CD4-positive, alpha-beta memory T cell (primary cell): ENCODE measurements at regions not wholly inside any gene's neighbourhood (a gene's known extent, or its start where the extent isn't known, plus 50 kb on each side); places are given as distances from the start of the nearest gene placed in this dataset.

Experiments used
- CTCF ChIA-PET: fragments of 350-600 bp; sonication (Branson Sonifier 250); formaldehyde crosslinking; loops from one replicate; lab custom pipeline; 2021; ENCODE audit warnings: inconsistent platforms; ENCODE audit not compliant: partially characterized antibody; lab: Charles Lee
- POLR2A ChIA-PET: fragments of 350-600 bp; sonication (Branson Sonifier 250); formaldehyde crosslinking; loops from one replicate; lab custom pipeline; 2021; ENCODE audit not compliant: partially characterized antibody; lab: Charles Lee
- DNase-seq, 5 donors: peaks; one replicate each; pipeline versions ENCODE4 v3.0.0 to v3.0.0-alpha.2; 2020 to 2022; ENCODE audit warnings: mixed read lengths in 1 of 5
- H3K27ac ChIP-seq: one replicate; pipeline ENCODE4 v1.7.0; 2013; ENCODE audit warnings: low read depth, low read length
- H3K27me3 ChIP-seq: 2 replicates; pipeline ENCODE4 v1.7.0; 2013; ENCODE audit warnings: mild to moderate bottlenecking, low read length, moderate library complexity; ENCODE audit not compliant: insufficient read depth
- H3K36me3 ChIP-seq: 2 replicates; pipeline ENCODE4 v1.7.0; 2013; ENCODE audit warnings: mild to moderate bottlenecking, low read length, moderate library complexity; ENCODE audit not compliant: insufficient read depth
- H3K4me1 ChIP-seq: 2 replicates; pipeline ENCODE4 v1.7.0; 2013; ENCODE audit warnings: mild to moderate bottlenecking, low read length, moderate library complexity; ENCODE audit not compliant: insufficient read depth
- H3K4me3 ChIP-seq, 2 donors: one replicate each; pipeline ENCODE4 v1.7.0; 2013; ENCODE audit warnings: low read length in 2 of 2, mild to moderate bottlenecking in 1 of 2
- H3K9me3 ChIP-seq, 2 donors: one replicate each; pipeline ENCODE4 v1.7.0; 2013; ENCODE audit warnings: low read length in 2 of 2, control low read depth in 1 of 2; ENCODE audit not compliant: control insufficient read depth in 1 of 2
- H3K27ac Mint-ChIP-seq, 7 donors: one replicate each; pipeline ENCODE4 v1.8.0; 2020 to 2021; ENCODE audit warnings: mixed read lengths in 7 of 7, mild to moderate bottlenecking in 6 of 7, inconsistent platforms in 3 of 7, moderate library complexity in 3 of 7
- H3K27me3 Mint-ChIP-seq, 2 donors: one replicate each; pipeline ENCODE4 v1.8.0; 2020 to 2021; ENCODE audit warnings: mixed read lengths in 2 of 2
- H3K36me3 Mint-ChIP-seq, 2 donors: one replicate each; pipeline ENCODE4 v1.8.0; 2020 to 2021; ENCODE audit warnings: mixed read lengths in 2 of 2, inconsistent platforms in 1 of 2, mild to moderate bottlenecking in 1 of 2
- H3K4me1 Mint-ChIP-seq, 4 donors: one replicate each; pipeline ENCODE4 v1.8.0; 2020 to 2021; ENCODE audit warnings: mixed read lengths in 4 of 4, mild to moderate bottlenecking in 1 of 4
- H3K4me3 Mint-ChIP-seq, 8 donors: one replicate each; pipeline ENCODE4 v1.8.0; 2020 to 2021; ENCODE audit warnings: mixed read lengths in 8 of 8, mild to moderate bottlenecking in 7 of 8, moderate library complexity in 6 of 8, inconsistent platforms in 3 of 8
- H3K9me3 Mint-ChIP-seq, 8 donors: one replicate each; pipeline ENCODE4 v1.8.0; 2020 to 2021; ENCODE audit warnings: mixed read lengths in 8 of 8, mild to moderate bottlenecking in 5 of 8, inconsistent platforms in 3 of 8, moderate library complexity in 1 of 8
- intact Hi-C: fragments of 100-400 bp; cut with micrococcal nuclease; formaldehyde crosslinking; loops from one replicate; pipeline ENCODE4 v1.15.1; 2023

GRCh38 chr2:120935339-120936313 is 200.0 kb downstream of the GLI2 start:
- no peaks in the 10 kb centered on the region for H3K9me3 ChIP-seq
- H3K4me1 ChIP-seq: no peaks in the 10 kb centered on the region
- no peak for DNase-seq
- H3K4me3 Mint-ChIP-seq: no peak overlapping the region
- H3K36me3 ChIP-seq: no peaks in the 10 kb centered on the region
- intact Hi-C loops: no loop called here
- ChIA-PET CTCF (no interaction called here), POLR2A (no interaction called here)
- H3K36me3 Mint-ChIP-seq: no peaks in the 10 kb centered on the region
- H3K27me3 Mint-ChIP-seq: peaks cover 0 to 2% of the 10 kb centered on the region in 2 donors
- H3K9me3 Mint-ChIP-seq: peaks cover 0 to 5% (median 0%) of the 10 kb centered on the region in 8 donors
- peak overlapping the region in 1 of 7 donors; percentile 16 for H3K27ac Mint-ChIP-seq
- H3K27ac ChIP-seq: no peak overlapping the region
- H3K27me3 ChIP-seq: no peaks in the 10 kb centered on the region
- no peaks in the 10 kb centered on the region for H3K4me1 Mint-ChIP-seq
- H3K4me3 ChIP-seq: no peak overlapping the region

- Mint-ChIP-seq H3K27ac (no peak overlapping the region), H3K4me1 (no peaks in the 10 kb centered on the region), H3K4me3 (no peak overlapping the region), H3K9me3 (peaks cover 0 to 4% (median 0%) of the 10 kb centered on the region in 8 donors), H3K27me3 (peaks cover 0 to 2% of the 10 kb centered on the region in 2 donors), H3K36me3 (no peaks in the 10 kb centered on the region)
- Histone ChIP-seq H3K9me3 (no peaks in the 10 kb centered on the region), H3K27ac (no peak overlapping the region), H3K4me1 (no peaks in the 10 kb centered on the region), H3K36me3 (no peaks in the 10 kb centered on the region), H3K4me3 (no peak overlapping the region), H3K27me3 (no peaks in the 10 kb centered on the region)
- ChIA-PET POLR2A (no interaction called here), CTCF (no interaction called here)
- no peak for DNase-seq
- intact Hi-C loops: no loop called here
These were observed 201.0 kb downstream of the GLI2 start for GRCh38 chr2:120936476-120937334.

- H3K4me3 ChIP-seq: no peak overlapping the region
- H3K27me3 ChIP-seq: no peaks in the 10 kb centered on the region
- Mint-ChIP-seq H3K27ac (no peak overlapping the region), H3K4me1 (no peaks in the 10 kb centered on the region), H3K4me3 (no peak overlapping the region), H3K27me3 (no peaks in the 10 kb centered on the region), H3K36me3 (no peaks in the 10 kb centered on the region), H3K9me3 (peaks cover 0 to 4% (median 0%) of the 10 kb centered on the region in 8 donors)
- H3K36me3 ChIP-seq: no peaks in the 10 kb centered on the region
- POLR2A ChIA-PET: no interaction called here
- CTCF ChIA-PET: no interaction called here
- DNase-seq: no peak
- no peaks in the 10 kb centered on the region for H3K9me3 ChIP-seq
- no peaks in the 10 kb centered on the region for H3K4me1 ChIP-seq
- no peak overlapping the region for H3K27ac ChIP-seq
- intact Hi-C loops: no loop called here
These were observed 202.0 kb downstream of the GLI2 start for GRCh38 chr2:120937686-120938044.

- no peak for DNase-seq
- ChIA-PET CTCF (no interaction called here), POLR2A (no interaction called here)
- Histone ChIP-seq H3K9me3 (no peaks in the 10 kb centered on the region), H3K27me3 (no peaks in the 10 kb centered on the region), H3K27ac (no peak overlapping the region), H3K36me3 (no peaks in the 10 kb centered on the region), H3K4me1 (no peaks in the 10 kb centered on the region), H3K4me3 (no peak overlapping the region)
- peaks cover 0 to 1% (median 0%) of the 10 kb centered on the region in 4 donors for H3K4me1 Mint-ChIP-seq
- H3K4me3 Mint-ChIP-seq: no peak overlapping the region
- H3K36me3 Mint-ChIP-seq: no peaks in the 10 kb centered on the region
- no peaks in the 10 kb centered on the region for H3K27me3 Mint-ChIP-seq
- no peak overlapping the region for H3K27ac Mint-ChIP-seq
- H3K9me3 Mint-ChIP-seq: peaks cover 0 to 4% (median 0%) of the 10 kb centered on the region in 8 donors
- intact Hi-C loops: no loop called here
These were observed 202.5 kb downstream of the GLI2 start for GRCh38 chr2:120938045-120938771.

GRCh38 chr2:120939595-120940318 is 204.1 kb downstream of the GLI2 start:
- Histone ChIP-seq H3K9me3 (no peaks in the 10 kb centered on the region), H3K27me3 (no peaks in the 10 kb centered on the region), H3K4me3 (no peak overlapping the region), H3K27ac (no peak overlapping the region), H3K4me1 (no peaks in the 10 kb centered on the region), H3K36me3 (no peaks in the 10 kb centered on the region)
- Mint-ChIP-seq H3K9me3 (peaks cover 0 to 4% (median 0%) of the 10 kb centered on the region in 8 donors), H3K27ac (no peak overlapping the region), H3K4me1 (peaks cover 0 to 1% (median 0%) of the 10 kb centered on the region in 4 donors), H3K27me3 (no peaks in the 10 kb centered on the region), H3K36me3 (no peaks in the 10 kb centered on the region), H3K4me3 (no peak overlapping the region)
- DNase-seq: no peak
- intact Hi-C loops: no loop called here
- ChIA-PET CTCF (no interaction called here), POLR2A (no interaction called here)

- no peaks in the 10 kb centered on the region for H3K27me3 Mint-ChIP-seq
- H3K36me3 Mint-ChIP-seq: no peaks in the 10 kb centered on the region
- Histone ChIP-seq H3K36me3 (no peaks in the 10 kb centered on the region), H3K27ac (no peak overlapping the region), H3K9me3 (no peaks in the 10 kb centered on the region), H3K4me3 (no peak overlapping the region), H3K27me3 (no peaks in the 10 kb centered on the region), H3K4me1 (no peaks in the 10 kb centered on the region)
- H3K9me3 Mint-ChIP-seq: peaks cover 0 to 4% (median 0%) of the 10 kb centered on the region in 8 donors
- CTCF ChIA-PET: no interaction called here
- no peak overlapping the region for H3K4me3 Mint-ChIP-seq
- intact Hi-C loops: no loop called here
- H3K27ac Mint-ChIP-seq: no peak overlapping the region
- POLR2A ChIA-PET: no interaction called here
- peaks cover 0 to 1% (median 0%) of the 10 kb centered on the region in 4 donors for H3K4me1 Mint-ChIP-seq
- DNase-seq: no peak
These were observed 204.6 kb downstream of the GLI2 start for GRCh38 chr2:120940319-120940696.
